ENCODE measurements at regions not wholly inside any gene's neighbourhood (a gene's known extent, or its start where the extent isn't known, plus 50 kb on each side); places are given as distances from the start of the nearest gene placed in this dataset.

DNA sequence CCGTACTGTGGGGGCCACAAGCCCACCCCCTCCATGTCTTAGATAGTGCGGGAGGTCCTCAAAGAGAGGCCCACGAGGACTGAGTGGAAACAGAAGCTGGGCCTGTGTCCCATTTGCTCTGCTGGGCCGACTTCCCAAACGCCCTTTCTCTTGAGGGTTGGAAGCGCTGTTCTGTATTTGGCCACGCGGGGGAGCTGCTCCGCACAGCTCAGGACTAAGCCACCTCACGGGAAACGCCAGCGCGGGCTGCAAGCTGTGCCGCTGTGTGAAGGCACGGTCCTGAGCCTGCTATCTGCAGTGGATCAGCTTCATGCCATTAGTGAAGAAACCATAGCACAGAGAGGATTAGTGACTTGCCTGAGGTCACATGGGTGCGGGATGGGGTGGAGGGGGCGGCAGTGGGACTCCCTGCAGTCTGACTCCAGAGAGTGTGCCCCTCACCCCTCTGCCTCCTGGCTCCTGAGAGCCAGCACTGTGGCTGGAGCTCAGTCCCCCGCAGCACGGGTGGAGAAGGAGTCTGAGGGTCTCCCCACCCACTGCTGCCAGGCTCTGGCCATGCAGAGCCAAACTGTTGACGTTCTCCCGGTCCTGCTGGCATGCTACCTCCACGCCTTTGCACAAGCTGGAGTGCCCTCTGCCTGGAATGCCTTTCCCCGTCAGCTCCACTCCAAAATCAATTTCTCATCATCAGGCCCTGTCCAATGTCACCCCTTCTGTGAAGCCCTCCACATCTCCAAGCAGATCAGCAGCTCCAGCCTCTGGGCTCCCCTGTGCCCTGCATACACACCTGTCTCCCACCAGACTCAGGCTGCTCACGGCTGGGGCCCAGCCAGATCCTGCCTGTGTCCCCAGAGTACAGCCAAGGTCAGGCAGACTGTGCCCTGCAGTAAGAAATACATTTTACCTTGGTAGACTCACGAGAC lies 51.5 kb upstream of the LRRC32 start:
- peak; percentile 46 to 59 for DNase-seq (ENCODE audit: low read depth in 2 of 2, low spot score in 1 of 2)

GRCh38 chr11:76723142-76723541 lies 52.6 kb upstream of the LRRC32 start:
- DNase-seq (ENCODE audit: low read depth in 2 of 2, low spot score in 1 of 2) = no peak

DNA sequence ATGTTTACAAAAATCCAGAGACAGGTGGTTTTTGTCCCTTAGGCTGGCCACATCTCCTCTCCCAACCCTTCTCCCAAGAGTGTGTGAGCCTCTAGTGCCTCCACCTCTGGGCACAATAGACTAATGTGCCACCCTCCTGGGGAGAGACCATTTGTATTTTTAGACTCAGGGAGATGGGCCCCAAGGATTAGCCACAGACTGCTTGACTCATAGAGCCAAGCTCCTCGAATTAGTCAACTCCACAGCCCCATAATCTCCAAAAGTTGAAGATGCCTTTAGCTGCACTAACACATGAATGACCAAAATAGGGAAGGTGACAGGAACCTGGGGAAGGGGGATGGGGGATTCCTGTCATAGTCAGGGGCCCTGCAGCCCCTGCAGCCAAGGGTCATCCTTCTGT lies 53.0 kb upstream of the LRRC32 start:
- no peak for DNase-seq (ENCODE audit: low read depth in 2 of 2, low spot score in 1 of 2)

DNA sequence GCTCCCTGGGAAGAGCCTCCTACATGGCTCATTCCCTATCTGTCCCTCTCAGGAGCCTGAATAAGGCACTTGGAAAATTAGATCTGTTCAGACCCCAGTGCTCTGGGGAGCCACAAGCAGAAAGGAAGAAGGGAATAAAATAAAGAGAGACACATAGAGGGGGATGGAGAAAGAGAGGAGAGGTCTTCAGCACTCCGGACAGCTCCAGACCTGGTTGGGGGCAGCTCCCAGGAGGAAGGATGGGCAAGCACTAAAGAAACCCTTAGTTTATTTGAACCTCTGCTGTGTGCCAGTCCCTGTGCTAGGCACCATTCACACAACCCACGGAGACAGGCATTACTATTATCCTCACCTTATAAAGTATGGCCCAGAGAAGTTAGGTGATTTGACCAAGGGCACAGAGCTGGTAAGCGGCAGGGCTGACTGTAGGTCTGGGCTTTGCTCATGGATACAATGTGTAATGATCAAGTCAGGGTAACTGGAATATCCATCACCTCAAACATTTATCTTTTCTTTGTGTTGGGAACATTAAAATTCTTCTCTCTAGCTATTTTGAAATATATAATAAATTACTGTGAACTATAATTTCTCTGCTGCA lies 53.7 kb upstream of the LRRC32 start:
- no peak for DNase-seq (ENCODE audit: low read depth in 2 of 2, low spot score in 1 of 2)

DNA sequence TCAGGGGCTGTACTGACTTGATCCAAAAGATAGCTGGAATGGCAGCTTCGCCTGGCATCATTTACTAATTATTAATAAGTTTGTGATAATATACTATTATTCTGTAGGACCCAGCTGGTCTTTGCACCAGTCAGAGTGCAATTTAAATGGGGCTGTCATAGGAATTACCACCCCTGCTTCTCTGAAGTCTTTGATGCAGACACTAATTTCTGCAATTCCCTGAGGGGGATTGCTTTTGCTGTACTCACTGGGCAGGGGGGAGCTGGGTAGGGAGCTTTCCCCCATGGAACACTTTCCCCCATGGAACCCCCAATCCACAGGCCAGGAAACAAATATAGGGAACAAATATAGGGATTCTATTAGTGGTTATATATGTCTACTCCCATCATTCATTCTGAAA lies 54.9 kb upstream of the TSKU start:
- no peak for DNase-seq (ENCODE audit: low read depth in 2 of 2, low spot score in 1 of 2)

- DNase-seq (ENCODE audit: low read depth in 2 of 2, low spot score in 1 of 2) = no peak
Observed at GRCh38 chr11:76728778-76729177, 54.4 kb upstream of the TSKU start.

GRCh38 chr11:76729214-76729613 lies 53.9 kb upstream of the TSKU start:
- DNase-seq (ENCODE audit: low read depth in 2 of 2, low spot score in 1 of 2) = no peak

GRCh38 chr11:76730887-76731565 lies 52.1 kb upstream of the TSKU start:
- DNase-seq (ENCODE audit: low read depth in 2 of 2, low spot score in 1 of 2) = no peak

DNA sequence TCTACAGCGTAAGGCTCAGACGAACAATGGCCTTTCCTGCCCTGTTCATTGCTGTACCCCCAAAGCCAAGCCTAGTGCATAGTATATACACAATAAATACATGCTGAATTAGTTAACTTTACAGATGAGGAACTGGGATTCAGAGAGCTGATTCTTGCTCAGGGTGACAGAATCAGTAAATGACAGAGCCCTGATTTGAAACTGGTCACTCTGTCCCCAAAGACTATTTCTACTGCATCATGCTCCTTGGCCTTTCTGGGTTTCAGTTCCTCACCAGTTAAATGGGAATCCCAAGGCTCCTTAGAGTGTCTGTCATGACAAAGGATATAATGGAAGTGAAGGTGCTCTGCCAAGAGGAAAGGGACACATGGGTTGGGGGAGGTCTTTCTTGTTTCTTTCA lies 50.5 kb upstream of the TSKU start:
- DNase-seq (ENCODE audit: low read depth in 2 of 2, low spot score in 1 of 2) = no peak
